Neural progenitor cell (in vitro differentiated cells): ENCODE measurements at regions not wholly inside any gene's neighbourhood (a gene's known extent, or its start where the extent isn't known, plus 50 kb on each side); places are given as distances from the start of the nearest gene placed in this dataset.

Source experiments
- CTCF ChIP-seq: fragments of 200-600 bp; sonication (generic); IDR thresholded peaks from 2 replicates; pipeline ENCODE4 v1.5.1; 2017; ENCODE audit warnings: antibody characterized with exemption, mild to moderate bottlenecking
- EZH2 ChIP-seq: fragments of 200-600 bp; sonication (generic); IDR thresholded peaks from 2 replicates; pipeline ENCODE4 v1.6.1; 2017; ENCODE audit warnings: antibody characterized with exemption, mild to moderate bottlenecking, moderate library complexity
- EZH2phosphoT487 ChIP-seq: fragments of 200-600 bp; sonication (generic); IDR thresholded peaks from 2 replicates; pipeline ENCODE4 v1.6.1; 2017; ENCODE audit warnings: antibody characterized with exemption

GRCh38 chr2:146852661-146853060 is 992.2 kb upstream of the ACVR2A start:
- no peak for TF ChIP-seq EZH2
- no peak for TF ChIP-seq CTCF
- TF ChIP-seq EZH2phosphoT487 = no peak
